SK-N-MC (cell line): ENCODE measurements at regions not wholly inside any gene's neighbourhood (a gene's known extent, or its start where the extent isn't known, plus 50 kb on each side); places are given as distances from the start of the nearest gene placed in this dataset.

Source experiments
- EZH2 ChIP-seq: fragments of 200-600 bp; sonication (generic); IDR thresholded peaks from one replicate; pipeline ENCODE4 v1.6.1; 2017; ENCODE audit warnings: antibody characterized with exemption
- POLR2AphosphoS5 ChIP-seq: IDR thresholded peaks from 2 replicates; pipeline ENCODE4 v1.6.1; 2012; ENCODE audit warnings: mild to moderate bottlenecking, low read depth, low read length, borderline replicate concordance

DNA sequence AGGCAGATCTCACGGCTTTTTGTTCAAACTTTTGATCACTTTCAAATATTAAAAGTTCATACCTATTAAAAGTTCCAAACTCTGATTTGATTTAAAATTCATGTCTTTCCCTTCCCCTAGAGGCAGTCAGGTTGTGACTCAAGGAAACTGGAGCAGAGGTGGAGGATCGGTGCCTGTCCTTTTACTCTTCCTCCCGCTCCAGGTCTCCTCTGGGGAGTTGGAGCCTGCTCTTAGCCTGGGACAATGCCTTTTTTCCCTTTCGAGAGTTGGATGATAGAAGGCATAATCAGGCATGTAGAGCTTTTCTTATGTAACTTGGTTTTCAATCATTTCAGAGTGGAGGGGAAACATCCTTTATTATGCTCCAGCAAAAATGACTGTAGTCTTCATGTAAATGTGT lies 1706.1 kb upstream of the CELF4 start:
- TF ChIP-seq EZH2 (no peak), POLR2AphosphoS5 (no peak)
